ENCODE measurements at regions not wholly inside any gene's neighbourhood (a gene's known extent, or its start where the extent isn't known, plus 50 kb on each side); places are given as distances from the start of the nearest gene placed in this dataset.
"Not testable (repeated sequence)": the region's sequence is repeated elsewhere in the genome, so short reads cannot be mapped to it uniquely, and the experiment has no call there.

DNA sequence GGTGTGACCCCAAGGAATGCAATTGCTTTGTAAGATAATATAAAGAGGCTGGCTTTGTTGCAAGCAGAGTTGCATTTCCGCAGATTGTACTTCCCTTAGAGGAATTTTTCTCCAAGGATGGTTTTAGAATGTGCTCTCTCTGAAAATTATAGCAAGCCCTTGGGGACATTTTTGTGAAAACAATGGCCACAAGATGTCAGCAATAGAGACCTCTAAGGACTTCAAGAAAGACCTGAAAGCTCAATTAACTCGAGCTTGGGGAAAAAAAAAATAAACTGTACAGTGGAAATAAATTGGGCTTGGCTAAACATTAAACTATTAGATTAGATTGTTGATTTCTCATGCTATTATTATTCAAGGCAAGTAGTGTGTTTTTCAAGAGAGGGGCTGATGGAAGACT lies 81.3 kb upstream of the KYNU start:
- Histone ChIP-seq H3K36me3 (ENCODE audit: control insufficient read depth, insufficient read depth, low read length) (no peaks in the 10 kb centered on the region), H3K27me3 (ENCODE audit: control insufficient read depth, insufficient read depth, low read length) (no peaks in the 10 kb centered on the region), H3K27ac (ENCODE audit: low read length) (no peak overlapping the region), H3K4me3 (ENCODE audit: low read depth in 2 of 2, low read length in 2 of 2) (no peak overlapping the region), H3K9me3 (ENCODE audit: control insufficient read depth, insufficient read depth, low read depth, low read length) (no peaks in the 10 kb centered on the region), H3K4me1 (ENCODE audit: control insufficient read depth, insufficient read depth, low read length) (no peaks in the 10 kb centered on the region)
- no TSS peak for BruUV-seq (replicated peaks)
- no peak for ATAC-seq
- no peak for DNase-seq (ENCODE audit: low read depth, low spot score)
- ChIA-PET CTCF (no interaction called here), POLR2A (no interaction called here)
- in situ Hi-C loops (cut with HindIII; ENCODE audit: low pct_unique_long_range_greater_than_20kb, low sequenced_read_pairs): no loop called here
- no peak for TF ChIP-seq SIN3A (IDR thresholded peaks at IDR 0.05; ENCODE audit: borderline replicate concordance, insufficient read depth, low read depth, low read length)
- no peak for TF ChIP-seq TCF7L2 (IDR thresholded peaks at IDR 0.05; ENCODE audit: low read depth, low read length)
- intact Hi-C loops (cut with micrococcal nuclease; ENCODE audit: unreplicated experiment): no loop called here

GRCh38 chr2:142794850-142795249 lies 82.6 kb upstream of the KYNU start:
- in situ Hi-C loops (cut with HindIII; ENCODE audit: low pct_unique_long_range_greater_than_20kb, low sequenced_read_pairs): no loop called here
- TF ChIP-seq SIN3A (IDR thresholded peaks at IDR 0.05; ENCODE audit: borderline replicate concordance, insufficient read depth, low read depth, low read length) (no peak), TCF7L2 (IDR thresholded peaks at IDR 0.05; ENCODE audit: low read depth, low read length) (no peak), CTCF (IDR thresholded peaks at IDR 0.05) (no peak), POLR2AphosphoS5 (IDR thresholded peaks at IDR 0.05; ENCODE audit: low read depth, low read length) (no peak)
- TF ChIP-seq, protein P1, sequence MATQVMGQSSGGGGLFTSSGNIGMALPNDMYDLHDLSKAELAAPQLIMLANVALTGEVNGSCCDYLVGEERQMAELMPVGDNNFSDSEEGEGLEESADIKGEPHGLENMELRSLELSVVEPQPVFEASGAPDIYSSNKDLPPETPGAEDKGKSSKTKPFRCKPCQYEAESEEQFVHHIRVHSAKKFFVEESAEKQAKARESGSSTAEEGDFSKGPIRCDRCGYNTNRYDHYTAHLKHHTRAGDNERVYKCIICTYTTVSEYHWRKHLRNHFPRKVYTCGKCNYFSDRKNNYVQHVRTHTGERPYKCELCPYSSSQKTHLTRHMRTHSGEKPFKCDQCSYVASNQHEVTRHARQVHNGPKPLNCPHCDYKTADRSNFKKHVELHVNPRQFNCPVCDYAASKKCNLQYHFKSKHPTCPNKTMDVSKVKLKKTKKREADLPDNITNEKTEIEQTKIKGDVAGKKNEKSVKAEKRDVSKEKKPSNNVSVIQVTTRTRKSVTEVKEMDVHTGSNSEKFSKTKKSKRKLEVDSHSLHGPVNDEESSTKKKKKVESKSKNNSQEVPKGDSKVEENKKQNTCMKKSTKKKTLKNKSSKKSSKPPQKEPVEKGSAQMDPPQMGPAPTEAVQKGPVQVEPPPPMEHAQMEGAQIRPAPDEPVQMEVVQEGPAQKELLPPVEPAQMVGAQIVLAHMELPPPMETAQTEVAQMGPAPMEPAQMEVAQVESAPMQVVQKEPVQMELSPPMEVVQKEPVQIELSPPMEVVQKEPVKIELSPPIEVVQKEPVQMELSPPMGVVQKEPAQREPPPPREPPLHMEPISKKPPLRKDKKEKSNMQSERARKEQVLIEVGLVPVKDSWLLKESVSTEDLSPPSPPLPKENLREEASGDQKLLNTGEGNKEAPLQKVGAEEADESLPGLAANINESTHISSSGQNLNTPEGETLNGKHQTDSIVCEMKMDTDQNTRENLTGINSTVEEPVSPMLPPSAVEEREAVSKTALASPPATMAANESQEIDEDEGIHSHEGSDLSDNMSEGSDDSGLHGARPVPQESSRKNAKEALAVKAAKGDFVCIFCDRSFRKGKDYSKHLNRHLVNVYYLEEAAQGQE (IDR thresholded peaks at IDR 0.05; ENCODE audit: insufficient read depth in 1 of 2, low read depth in 2 of 2, low read length in 1 of 2): no peak
- BruUV-seq (replicated peaks): no TSS peak
- no peak for DNase-seq (ENCODE audit: low read depth, low spot score)
- no peaks in the 10 kb centered on the region for H3K27me3 ChIP-seq (ENCODE audit: control insufficient read depth, insufficient read depth, low read length)
- intact Hi-C loops (cut with micrococcal nuclease; ENCODE audit: unreplicated experiment): no loop called here
- ChIA-PET CTCF (no interaction called here), POLR2A (no interaction called here)
- H3K4me3 ChIP-seq (ENCODE audit: low read depth in 2 of 2, low read length in 2 of 2): no peak overlapping the region
- H3K36me3 ChIP-seq (ENCODE audit: control insufficient read depth, insufficient read depth, low read length): no peaks in the 10 kb centered on the region
- no peaks in the 10 kb centered on the region for H3K4me1 ChIP-seq (ENCODE audit: control insufficient read depth, insufficient read depth, low read length)
- no peaks in the 10 kb centered on the region for H3K9me3 ChIP-seq (ENCODE audit: control insufficient read depth, insufficient read depth, low read depth, low read length)
- no peak for ATAC-seq
- H3K27ac ChIP-seq (ENCODE audit: low read length): no peak overlapping the region

DNA sequence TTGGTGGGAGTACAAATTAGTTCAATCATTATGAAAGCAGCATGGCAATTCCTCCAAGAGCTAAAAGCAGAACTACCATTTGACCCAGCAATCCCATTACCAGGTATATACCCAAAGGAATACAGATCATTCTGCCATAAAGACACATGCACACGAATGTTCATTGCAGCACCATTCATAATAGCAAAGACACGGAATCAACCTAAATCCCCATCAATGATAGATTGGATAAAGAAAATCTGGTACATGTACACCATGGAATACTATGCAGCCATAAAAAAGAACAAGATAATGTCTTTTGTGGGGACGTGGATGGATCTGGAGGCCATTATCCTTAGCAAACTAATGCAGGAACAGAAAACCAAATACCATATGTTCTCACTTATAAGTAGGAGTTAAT lies 85.1 kb upstream of the KYNU start:
- H3K9me3 ChIP-seq (ENCODE audit: control insufficient read depth, insufficient read depth, low read depth, low read length); H3K4me1 ChIP-seq (ENCODE audit: control insufficient read depth, insufficient read depth, low read length); BruUV-seq (replicated peaks); H3K27me3 ChIP-seq (ENCODE audit: control insufficient read depth, insufficient read depth, low read length); CTCF ChIA-PET; ATAC-seq; H3K27ac ChIP-seq (ENCODE audit: low read length); H3K36me3 ChIP-seq (ENCODE audit: control insufficient read depth, insufficient read depth, low read length); in situ Hi-C loops (cut with HindIII; ENCODE audit: low pct_unique_long_range_greater_than_20kb, low sequenced_read_pairs); POLR2A ChIA-PET; H3K4me3 ChIP-seq (ENCODE audit: low read depth in 2 of 2, low read length in 2 of 2); DNase-seq (ENCODE audit: low read depth, low spot score); intact Hi-C loops (cut with micrococcal nuclease; ENCODE audit: unreplicated experiment): not testable (repeated sequence)
